NCI-H1694 treated with DMSO at 0.1 percent for 48 hours (cell line): ENCODE measurements at regions not wholly inside any gene's neighbourhood (a gene's known extent, or its start where the extent isn't known, plus 50 kb on each side); places are given as distances from the start of the nearest gene placed in this dataset.

Experiments
- DNase-seq: peaks from one replicate; lab custom pipeline; 2025; lab: John Stamatoyannopoulos, UW

GRCh38 chr4:24287096-24287495 is 297.3 kb downstream of the DHX15 start:
- no peak for DNase-seq

- DNase-seq = no peak
These were observed 298.6 kb downstream of the DHX15 start for GRCh38 chr4:24285759-24286158.

- no peak for DNase-seq
These were observed 301.9 kb downstream of the DHX15 start for GRCh38 chr4:24282446-24282845.

GRCh38 chr4:24279911-24280375 is 304.4 kb downstream of the DHX15 start:
- no peak for DNase-seq

- DNase-seq = no peak
These were observed 304.9 kb downstream of the DHX15 start for GRCh38 chr4:24279469-24279868.

GRCh38 chr4:24278693-24279092 is 305.7 kb downstream of the DHX15 start:
- no peak for DNase-seq

- DNase-seq = no peak
These were observed 309.9 kb downstream of the DHX15 start for GRCh38 chr4:24274381-24274941.

GRCh38 chr4:24273136-24273535 is 311.2 kb downstream of the DHX15 start:
- no peak for DNase-seq

- no peak for DNase-seq
These were observed 317.2 kb downstream of the DHX15 start for GRCh38 chr4:24266951-24267722.

GRCh38 chr4:24265989-24266388 is 318.4 kb downstream of the DHX15 start:
- no peak for DNase-seq

GRCh38 chr4:24262616-24263015 is 321.7 kb downstream of the DHX15 start:
- no peak for DNase-seq

- DNase-seq = no peak
These were observed 322.3 kb downstream of the DHX15 start for GRCh38 chr4:24262084-24262483.

- no peak for DNase-seq
These were observed 323.3 kb downstream of the DHX15 start for GRCh38 chr4:24260923-24261564.

GRCh38 chr4:24260133-24260715 is 324.1 kb downstream of the DHX15 start:
- DNase-seq = peak; percentile 2

- DNase-seq = no peak
These were observed 327.8 kb downstream of the DHX15 start for GRCh38 chr4:24256547-24256946.

GRCh38 chr4:24256066-24256465 is 328.3 kb downstream of the DHX15 start:
- DNase-seq = no peak

- no peak for DNase-seq
These were observed 332.2 kb downstream of the DHX15 start for GRCh38 chr4:24252121-24252520.

GRCh38 chr4:24251589-24251988 is 332.8 kb downstream of the DHX15 start:
- DNase-seq = no peak

GRCh38 chr4:24249972-24250371 is 334.4 kb downstream of the DHX15 start:
- DNase-seq = no peak

GRCh38 chr4:24248674-24249630 is 335.4 kb downstream of the DHX15 start:
- DNase-seq = no peak

GRCh38 chr4:24245491-24245820 is 338.9 kb downstream of the DHX15 start:
- DNase-seq = no peak
